ENCODE measurements at regions not wholly inside any gene's neighbourhood (a gene's known extent, or its start where the extent isn't known, plus 50 kb on each side); places are given as distances from the start of the nearest gene placed in this dataset.

- intact Hi-C loops (cut with DNase I) = no loop called here
- DNase-seq = no peak
- peaks cover 14 to 42% (median 32%) of the 10 kb centered on the region in 3 donors for H3K4me1 ChIP-seq
- 92 to 98% methylated on average over 4 to 5 of the region's 5 CpGs for WGBS, 2 donors
- no peak overlapping the region for H3K27ac ChIP-seq
- H3K4me3 ChIP-seq = no peak overlapping the region
- no peaks in the 10 kb centered on the region for H3K27me3 ChIP-seq
- no peaks in the 10 kb centered on the region for H3K9me3 ChIP-seq
- no peak for ATAC-seq
- FAIRE-seq = no peak
- H3K36me3 ChIP-seq = no peaks in the 10 kb centered on the region
- no peak for TF ChIP-seq CTCF (IDR thresholded peaks at IDR 0.05)
Observed at GRCh38 chr10:78738861-78739260, 329.9 kb upstream of the ZMIZ1 start.

GRCh38 chr10:78739444-78740053 is 329.2 kb upstream of the ZMIZ1 start:
- FAIRE-seq (no peak), ATAC-seq (no peak), DNase-seq (no peak)
- TF ChIP-seq CTCF (IDR thresholded peaks at IDR 0.05) = no peak
- Histone ChIP-seq H3K9me3 (no peaks in the 10 kb centered on the region), H3K27ac (no peak overlapping the region), H3K27me3 (no peaks in the 10 kb centered on the region), H3K4me3 (no peak overlapping the region), H3K4me1 (peaks cover 21 to 49% (median 39%) of the 10 kb centered on the region in 3 donors), H3K36me3 (no peaks in the 10 kb centered on the region)
- 70 to 77% methylated on average over 4 of the region's 4 CpGs for WGBS, 2 donors
- intact Hi-C loops (cut with DNase I) = no loop called here

- Histone ChIP-seq H3K4me1 (peaks cover 38 to 65% (median 56%) of the 10 kb centered on the region in 3 donors), H3K4me3 (no peak overlapping the region), H3K9me3 (no peaks in the 10 kb centered on the region), H3K36me3 (no peaks in the 10 kb centered on the region), H3K27me3 (no peaks in the 10 kb centered on the region), H3K27ac (peak overlapping the region; percentile 55 to 85 (median 76))
- ATAC-seq (peak; percentile 7 to 32 (median 26)), DNase-seq (peak in 4 of 6 donors; percentile 41 to 61 (median 54)), FAIRE-seq (no peak)
- WGBS, 2 donors = 21 to 23% methylated on average over 5 of the region's 5 CpGs
- TF ChIP-seq CTCF (IDR thresholded peaks at IDR 0.05) = no peak
- intact Hi-C loops (cut with DNase I) = no loop called here
Observed at GRCh38 chr10:78740976-78741915, 327.5 kb upstream of the ZMIZ1 start.

GRCh38 chr10:78742406-78742729 is 326.4 kb upstream of the ZMIZ1 start:
- H3K4me1 ChIP-seq = peaks cover 38 to 65% (median 57%) of the 10 kb centered on the region in 3 donors

More at GRCh38 chr10:78742406-78742729, 326.4 kb upstream of the ZMIZ1 start:
- DNase-seq = no peak
- intact Hi-C loops (cut with DNase I) = no loop called here
- Histone ChIP-seq H3K27me3 (no peaks in the 10 kb centered on the region), H3K36me3 (no peaks in the 10 kb centered on the region), H3K9me3 (no peaks in the 10 kb centered on the region), H3K27ac (peak overlapping the region; percentile 55 to 85 (median 76)), H3K4me3 (no peak overlapping the region)
- no peak for TF ChIP-seq CTCF (IDR thresholded peaks at IDR 0.05)
- no peak for ATAC-seq
- WGBS, 2 donors = 70 to 86% methylated on average over 5 of the region's 5 CpGs
- no peak for FAIRE-seq

All from pancreas (tissue), 10 donors.